HCT116 (cell line): ENCODE measurements at regions not wholly inside any gene's neighbourhood (a gene's known extent, or its start where the extent isn't known, plus 50 kb on each side); places are given as distances from the start of the nearest gene placed in this dataset.

Experiments
- CTCF ChIP-seq, 3 experiments: fragments of 200-600 bp in 1 of 3; sonication (generic) in 1 of 3; IDR thresholded peaks in 2 of 3; conservative IDR thresholded peaks in 1 of 3; 2 replicates each; pipeline ENCODE4 v1.5.1; 2012 to 2017; ENCODE audit warnings: low read depth in 2 of 3, low read length in 2 of 3, antibody characterized with exemption in 1 of 3, borderline replicate concordance in 1 of 3, control low read depth in 1 of 3, mild to moderate bottlenecking in 1 of 3, mixed read lengths in 1 of 3, mixed run types in 1 of 3, moderate library complexity in 1 of 3; ENCODE audit not compliant: insufficient read depth in 1 of 3
- ELF1 ChIP-seq: IDR thresholded peaks from 2 replicates; pipeline ENCODE4 v1.6.1; 2012; ENCODE audit warnings: low read depth, borderline replicate concordance
- EZH2 ChIP-seq: fragments of 200-600 bp; sonication (generic); IDR thresholded peaks from 2 replicates; pipeline ENCODE4 v1.6.1; 2017; ENCODE audit warnings: antibody characterized with exemption, mixed run types
- JUND ChIP-seq: IDR thresholded peaks from 2 replicates; pipeline ENCODE4 v1.6.1; 2012
- MAX ChIP-seq: IDR thresholded peaks from 2 replicates; pipeline ENCODE4 v1.6.1; 2012
- POLR2A ChIP-seq: IDR thresholded peaks from 2 replicates; pipeline ENCODE4 v1.7.0; 2011; ENCODE audit warnings: borderline replicate concordance; ENCODE audit not compliant: insufficient read depth, insufficient read length; ENCODE audit errors: extremely low read depth
- POLR2AphosphoS5 ChIP-seq: IDR thresholded peaks from 2 replicates; pipeline ENCODE4 v1.6.1; 2011; ENCODE audit warnings: mild to moderate bottlenecking, low read depth, low read length, moderate library complexity
- RAD21 ChIP-seq: IDR thresholded peaks from 2 replicates; pipeline ENCODE4 v1.6.1; 2012; ENCODE audit warnings: low read depth, mild to moderate bottlenecking
- REST ChIP-seq: IDR thresholded peaks from 2 replicates; pipeline ENCODE4 v1.6.1; 2012; ENCODE audit warnings: low read depth
- SIN3A ChIP-seq: IDR thresholded peaks from 2 replicates; pipeline ENCODE4 v1.6.1; 2012; ENCODE audit warnings: low read depth
- TCF7L2 ChIP-seq: IDR thresholded peaks from 2 replicates; pipeline ENCODE4 v1.7.0; 2011; ENCODE audit warnings: borderline replicate concordance, inconsistent platforms; ENCODE audit not compliant: insufficient read depth, insufficient read length; ENCODE audit errors: extremely low read depth
- YY1 ChIP-seq: IDR thresholded peaks from 2 replicates; pipeline ENCODE4 v1.6.1; 2011; ENCODE audit warnings: low read length, low read depth, moderate library complexity, mild to moderate bottlenecking; ENCODE audit not compliant: insufficient replicate concordance; ENCODE audit errors: extremely low read depth
- ZNF274 ChIP-seq: fragments of 200-500 bp; sonication (Bioruptor generic); IDR thresholded peaks from 2 replicates; pipeline ENCODE4 v1.6.1; 2014; ENCODE audit warnings: mild to moderate bottlenecking, low read depth, low read length, inconsistent platforms

GRCh38 chr9:80954521-80954920 is 734.8 kb downstream of the TLE1 start:
- TF ChIP-seq YY1: no peak
- TF ChIP-seq CTCF (IDR thresholded peaks at IDR 0.05 in 2 of 3, conservative IDR thresholded peaks at IDR 0.05 in 1 of 3; ENCODE audit: borderline replicate concordance in 1 of 3, insufficient read depth in 1 of 3, low read depth in 2 of 3, low read length in 2 of 3): no peak
- TF ChIP-seq POLR2A: no peak
- TF ChIP-seq REST: no peak
- no peak for TF ChIP-seq RAD21
- no peak for TF ChIP-seq MAX
- no peak for TF ChIP-seq POLR2AphosphoS5
- TF ChIP-seq EZH2: no peak
- TF ChIP-seq ZNF274: no peak
- no peak for TF ChIP-seq ELF1
- no peak for TF ChIP-seq TCF7L2
- TF ChIP-seq JUND: no peak
- no peak for TF ChIP-seq SIN3A
